H1 (cell line): ENCODE measurements at regions not wholly inside any gene's neighbourhood (a gene's known extent, or its start where the extent isn't known, plus 50 kb on each side); places are given as distances from the start of the nearest gene placed in this dataset.
A peak's percentile ranks its signal among the peaks of the same experiment; 100 is the strongest.

Experiments
- CTCF ChIA-PET: fragments of 300-600 bp; sonication (Branson Sonifier 250); formaldehyde crosslinking; loops from one replicate; lab custom pipeline; 2021; ENCODE audit not compliant: partially characterized antibody; lab: Charles Lee
- POLR2A ChIA-PET: fragments of 300-600 bp; sonication (Branson Sonifier 250); formaldehyde crosslinking; loops from one replicate; lab custom pipeline; 2021; ENCODE audit warnings: inconsistent platforms; ENCODE audit not compliant: partially characterized antibody; lab: Charles Lee
- DNase-seq, 2 experiments: peaks; one replicate each; pipeline versions ENCODE4 v3.0.0 to v3.0.0-alpha.2; 2010 to 2022; ENCODE audit warnings: low spot score in 2 of 2, low read depth in 1 of 2, mixed read lengths in 1 of 2
- FAIRE-seq: peaks from 2 replicates; lab custom pipeline; 2011; peaks lifted over from hg19 to GRCh38; lab: Jason Lieb, UNC
- H2AFZ ChIP-seq: 2 replicates; pipeline ENCODE4 v1.8.1; 2012; ENCODE audit warnings: low read length, inconsistent platforms
- H2AK5ac ChIP-seq: 2 replicates; pipeline ENCODE4 v1.6.1; 2013; ENCODE audit warnings: low read depth, low read length
- H2BK120ac ChIP-seq: replicated peaks from 2 replicates; pipeline ENCODE3; 2013; ENCODE audit warnings: low read depth, low read length, inconsistent platforms
- H2BK12ac ChIP-seq: 2 replicates; pipeline ENCODE4 v1.6.1; 2013; ENCODE audit warnings: low read depth, low read length
- H2BK15ac ChIP-seq: 2 replicates; pipeline ENCODE4 v1.6.1; 2013; ENCODE audit warnings: low read length
- H2BK20ac ChIP-seq: 2 replicates; pipeline ENCODE4 v1.6.1; 2013; ENCODE audit warnings: low read length
- H2BK5ac ChIP-seq: 2 replicates; pipeline ENCODE4 v1.6.1; 2013; ENCODE audit warnings: low read depth, low read length
- H3K14ac ChIP-seq: 2 replicates; pipeline ENCODE4 v1.6.1; 2013; ENCODE audit warnings: inconsistent platforms; ENCODE audit not compliant: insufficient read length
- H3K18ac ChIP-seq: 2 replicates; pipeline ENCODE4 v1.6.1; 2013; ENCODE audit warnings: low read length; ENCODE audit errors: extremely low read depth
- H3K23ac ChIP-seq: 2 replicates; pipeline ENCODE4 v1.6.1; 2013; ENCODE audit warnings: inconsistent platforms; ENCODE audit not compliant: insufficient read length
- H3K23me2 ChIP-seq: 2 replicates; pipeline ENCODE4 v1.6.1; 2013; ENCODE audit warnings: low read depth, low read length
- H3K27ac ChIP-seq: 2 replicates; pipeline ENCODE4 v1.6.1; 2011; ENCODE audit warnings: low read depth, low read length, inconsistent platforms
- H3K27me3 ChIP-seq, 4 experiments: replicated peaks in 1 of 4; 1 replicate in 1 of 4; 2 replicates in 3 of 4; pipeline versions ENCODE4 v1.6.1 to v1.8.1; 2011 to 2013; ENCODE audit warnings: low read length in 3 of 4, mild to moderate bottlenecking in 3 of 4, inconsistent platforms in 2 of 4, mixed read lengths in 2 of 4, moderate library complexity in 1 of 4; ENCODE audit not compliant: control insufficient read depth in 3 of 4, insufficient read depth in 3 of 4; ENCODE audit errors: extremely low read depth in 1 of 4
- H3K36me3 ChIP-seq, 4 experiments: 2 replicates each; pipeline versions ENCODE4 v1.6.1 to v1.8.1; 2011 to 2013; ENCODE audit warnings: mild to moderate bottlenecking in 4 of 4, low read length in 3 of 4, moderate library complexity in 2 of 4, control low read depth in 1 of 4, inconsistent platforms in 1 of 4; ENCODE audit not compliant: insufficient read depth in 4 of 4, control insufficient read depth in 2 of 4
- H3K4ac ChIP-seq: replicated peaks from 2 replicates; pipeline ENCODE3; 2013; ENCODE audit warnings: low read length, low read depth, mixed read lengths, inconsistent platforms; ENCODE audit not compliant: insufficient read length
- H3K4me1 ChIP-seq, 4 experiments: replicated peaks in 1 of 4; 1 replicate in 1 of 4; 2 replicates in 3 of 4; pipeline versions ENCODE4 v1.6.1 to v1.8.1; 2011 to 2013; ENCODE audit warnings: low read length in 3 of 4, inconsistent platforms in 2 of 4, mixed read lengths in 1 of 4; ENCODE audit not compliant: insufficient read depth in 4 of 4, control insufficient read depth in 3 of 4
- H3K4me2 ChIP-seq, 2 experiments: 2 replicates each; pipeline versions ENCODE4 v1.6.1 to v1.8.1; 2011 to 2013; ENCODE audit warnings: low read depth in 2 of 2, low read length in 2 of 2, control low read depth in 1 of 2, inconsistent platforms in 1 of 2, mild to moderate bottlenecking in 1 of 2; ENCODE audit not compliant: insufficient read depth in 1 of 2
- H3K4me3 ChIP-seq, 4 experiments: fragments of 200-600, 300-600 bp in 1 of 4; sonication (generic), shearing (Covaris generic), sonication (Bioruptor Twin) in 1 of 4; 2 replicates each; pipeline versions ENCODE4 v1.5.1 to v1.8.1; 2011 to 2016; ENCODE audit warnings: low read length in 4 of 4, low read depth in 3 of 4, control low read depth in 2 of 4, inconsistent platforms in 2 of 4, mild to moderate bottlenecking in 2 of 4, mixed read lengths in 1 of 4, moderate library complexity in 1 of 4; ENCODE audit not compliant: insufficient read depth in 2 of 4; ENCODE audit errors: extremely low read depth in 1 of 4
- H3K56ac ChIP-seq: replicated peaks from 2 replicates; pipeline ENCODE3; 2013; ENCODE audit warnings: low read depth, mild to moderate bottlenecking, mixed read lengths, low read length, inconsistent platforms; ENCODE audit not compliant: insufficient read length
- H3K79me1 ChIP-seq: 2 replicates; pipeline ENCODE4 v1.6.1; 2013; ENCODE audit warnings: low read depth, low read length, control low read depth
- H3K79me2 ChIP-seq, 2 experiments: 2 replicates each; pipeline versions ENCODE4 v1.6.1 to v1.8.1; 2012 to 2013; ENCODE audit warnings: low read length in 2 of 2, mild to moderate bottlenecking in 2 of 2, inconsistent platforms in 1 of 2; ENCODE audit not compliant: insufficient read depth in 2 of 2, control insufficient read depth in 1 of 2
- H3K9ac ChIP-seq, 4 experiments: replicated peaks in 1 of 4; 1 replicate in 1 of 4; 2 replicates in 3 of 4; pipeline versions ENCODE4 v1.6.1 to v1.8.1; 2011 to 2013; ENCODE audit warnings: low read depth in 3 of 4, low read length in 3 of 4, control low read depth in 2 of 4, mild to moderate bottlenecking in 2 of 4, moderate library complexity in 2 of 4, inconsistent platforms in 1 of 4; ENCODE audit errors: extremely low read depth in 1 of 4
- H3K9me3 ChIP-seq, 2 experiments: 2 replicates each; pipeline versions ENCODE4 v1.6.1 to v1.8.1; 2012 to 2013; ENCODE audit warnings: mild to moderate bottlenecking in 2 of 2, moderate library complexity in 2 of 2, control low read depth in 1 of 2, inconsistent platforms in 1 of 2, low read depth in 1 of 2, low read length in 1 of 2, mixed read lengths in 1 of 2; ENCODE audit not compliant: insufficient read depth in 2 of 2
- H4K20me1 ChIP-seq, 2 experiments: replicated peaks in 1 of 2; 2 replicates each; pipeline versions ENCODE3 to v1.8.1; 2011 to 2013; ENCODE audit warnings: inconsistent platforms in 2 of 2, low read length in 2 of 2, mild to moderate bottlenecking in 1 of 2; ENCODE audit not compliant: insufficient read depth in 2 of 2, control insufficient read depth in 1 of 2
- H4K5ac ChIP-seq: 2 replicates; pipeline ENCODE4 v1.6.1; 2013; ENCODE audit warnings: low read length, low read depth, mixed read lengths, inconsistent platforms; ENCODE audit not compliant: insufficient read length
- H4K8ac ChIP-seq: 2 replicates; pipeline ENCODE4 v1.8.0; 2013; ENCODE audit warnings: mild to moderate bottlenecking, moderate library complexity, low read length, inconsistent platforms; ENCODE audit not compliant: insufficient read depth; ENCODE audit errors: extremely low read depth
- H4K91ac ChIP-seq: replicated peaks from 2 replicates; pipeline ENCODE3; 2013; ENCODE audit warnings: low read length, mixed read lengths, inconsistent platforms; ENCODE audit not compliant: insufficient read length
- BCL11A ChIP-seq, 2 experiments: IDR thresholded peaks; one replicate each; pipeline ENCODE4 v1.6.1; 2011; ENCODE audit warnings: low read depth in 2 of 2, low read length in 2 of 2, mild to moderate bottlenecking in 2 of 2
- CREB1 ChIP-seq: IDR thresholded peaks from 2 replicates; pipeline ENCODE4 v1.6.1; 2012; ENCODE audit warnings: inconsistent platforms
- POLR2AphosphoS5 ChIP-seq: IDR thresholded peaks from 2 replicates; pipeline ENCODE4 v1.6.1; 2011; ENCODE audit warnings: low read depth, low read length
- SAP30 ChIP-seq: fragments of 300-600 bp; sonication (generic); IDR thresholded peaks from 2 replicates; pipeline ENCODE4 v1.7.1; 2012; ENCODE audit warnings: low read length, moderate library complexity, mild to moderate bottlenecking, inconsistent platforms; ENCODE audit not compliant: insufficient read depth, insufficient replicate concordance
- SIN3A ChIP-seq, 2 experiments: IDR thresholded peaks in 1 of 2; conservative IDR thresholded peaks in 1 of 2; 2 replicates each; pipeline ENCODE4 v1.6.1; 2011 to 2012; ENCODE audit warnings: low read length in 2 of 2, improper control_type of control experiment in 1 of 2, low read depth in 1 of 2, mild to moderate bottlenecking in 1 of 2
- TAF1 ChIP-seq: IDR thresholded peaks from 2 replicates; pipeline ENCODE4 v1.6.1; 2011; ENCODE audit warnings: mild to moderate bottlenecking, low read depth, low read length
- YY1 ChIP-seq: IDR thresholded peaks from 2 replicates; pipeline ENCODE4 v1.6.1; 2011; ENCODE audit warnings: low read depth, mild to moderate bottlenecking, low read length
- ZNF274 ChIP-seq: IDR thresholded peaks from 2 replicates; pipeline ENCODE4 v1.7.0; 2012; ENCODE audit warnings: low read length, borderline replicate concordance; ENCODE audit errors: extremely low read depth
- WGBS, 2 experiments: shearing (Covaris generic) in 1 of 2; methylation state at CpG; one replicate each; pipeline versions ENCODE4 v1.1.6 to v1.1.7; 2013 to 2015; ENCODE audit warnings: low lambda C conversion rate in 2 of 2, mixed read lengths in 2 of 2, inconsistent platforms in 1 of 2, low coverage in 1 of 2, missing lambda C conversion rate in 1 of 2; ENCODE audit not compliant: insufficient replicate concordance in 2 of 2, insufficient coverage in 1 of 2, insufficient read length in 1 of 2; ENCODE audit errors: extremely low coverage in 1 of 2, missing lambda C conversion rate in 1 of 2; 5-methylcytosine and 5-hydroxymethylcytosine counted together
- TF ChIP-seq, protein P1 (sequence below): IDR thresholded peaks from 2 replicates; pipeline ENCODE4 v1.6.1; 2011; ENCODE audit warnings: low read length, improper control_type of control experiment

DNA sequence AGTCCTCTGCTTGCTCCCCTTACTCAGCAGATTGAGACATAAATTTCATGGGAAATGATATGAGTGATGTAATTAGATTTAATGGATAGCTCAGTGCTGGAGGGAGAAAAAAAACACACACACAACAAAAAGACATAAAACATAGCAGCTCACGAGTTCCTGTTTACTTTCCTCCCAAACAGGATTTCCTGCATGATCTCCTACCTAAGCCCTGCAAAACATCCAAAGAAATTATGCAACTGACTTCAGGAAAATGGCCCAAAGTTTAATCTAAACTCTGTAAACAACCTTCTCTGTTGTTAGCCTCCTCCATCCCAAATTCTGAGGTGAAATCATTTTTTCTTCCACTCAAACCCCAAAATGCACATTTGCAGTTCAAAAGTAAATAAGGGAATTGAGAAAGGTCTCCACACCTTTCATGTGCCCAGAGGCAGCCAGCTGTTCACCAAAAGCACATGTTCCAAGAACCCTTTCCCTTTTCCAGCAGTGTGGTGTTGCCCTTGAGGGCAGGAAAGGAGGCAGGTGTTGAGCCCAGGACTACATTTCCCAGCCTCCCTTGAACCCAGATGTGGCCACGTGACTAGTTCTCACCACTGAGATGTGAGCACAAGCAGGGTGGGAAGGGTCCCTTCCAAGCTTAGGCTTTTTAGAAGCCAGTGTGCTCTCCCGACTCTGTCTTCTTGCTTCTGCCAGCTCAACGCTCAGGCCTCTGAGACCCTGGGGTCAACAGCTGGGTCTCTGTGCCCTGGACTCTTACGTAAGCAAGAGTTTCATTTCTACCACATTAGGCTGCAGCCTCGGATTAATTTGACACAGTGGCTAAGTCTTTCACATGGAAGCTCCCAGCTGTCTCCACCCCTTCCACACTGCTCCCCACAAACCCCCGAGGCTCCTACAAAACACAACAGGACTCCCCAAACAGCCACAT is 301.2 kb downstream of the CTTN start:
- Histone ChIP-seq H3K56ac (no peak overlapping the region), H3K27me3 (no peaks in the 10 kb centered on the region), H3K23ac (no peak overlapping the region), H2BK5ac (peak overlapping the region; percentile 4), H3K4me3 (no peak overlapping the region), H3K9me3 (no peaks in the 10 kb centered on the region), H4K8ac (no peak overlapping the region), H3K36me3 (no peaks in the 10 kb centered on the region), H2BK12ac (no peak overlapping the region), H3K23me2 (peaks cover 7% of the 10 kb centered on the region; the same call in 1 of the 2 replicates), H4K5ac (no peak overlapping the region), H4K20me1 (peaks cover 0 to 8% of the 10 kb centered on the region in 2 experiments), H2AFZ (no peak overlapping the region), H4K91ac (no peak overlapping the region), H3K9ac (no peak overlapping the region), H2BK120ac (no peak overlapping the region), H3K4me1 (peaks cover 0 to 15% (median 3%) of the 10 kb centered on the region in 4 experiments; a peak in 3 of 7 replicates), H3K14ac (no peak overlapping the region), H2BK20ac (no peak overlapping the region), H3K27ac (no peak overlapping the region), H2BK15ac (no peak overlapping the region), H2AK5ac (no peak overlapping the region), H3K18ac (no peak overlapping the region; the same call in 1 of the 2 replicates), H3K79me1 (peaks cover 3% of the 10 kb centered on the region; the same call in 1 of the 2 replicates), H3K4me2 (no peak overlapping the region), H3K4ac (no peak overlapping the region), H3K79me2 (0 out of 4 replicates have a peak, but pooled peaks cover 0 to 7% of the 10 kb centered on the region in 2 experiments)
- 78% methylated on average over 7 of the region's 7 CpGs; no CpG with 5 or more reads in 1 of the 2 experiments for WGBS, 2 experiments
- ChIA-PET POLR2A (no interaction called here), CTCF (interaction anchor here (0.6 to 1.7 kb wide), 7 partner anchors 12 to 1857 kb away, joined by 3 to 5 read pairs (median 3); no protein-coding TSS in a partner anchor)
- no peak for DNase-seq
- peak; percentile 97 for FAIRE-seq
- no peak for TF ChIP-seq YY1
- TF ChIP-seq TAF1 = no peak
- TF ChIP-seq, protein P1, sequence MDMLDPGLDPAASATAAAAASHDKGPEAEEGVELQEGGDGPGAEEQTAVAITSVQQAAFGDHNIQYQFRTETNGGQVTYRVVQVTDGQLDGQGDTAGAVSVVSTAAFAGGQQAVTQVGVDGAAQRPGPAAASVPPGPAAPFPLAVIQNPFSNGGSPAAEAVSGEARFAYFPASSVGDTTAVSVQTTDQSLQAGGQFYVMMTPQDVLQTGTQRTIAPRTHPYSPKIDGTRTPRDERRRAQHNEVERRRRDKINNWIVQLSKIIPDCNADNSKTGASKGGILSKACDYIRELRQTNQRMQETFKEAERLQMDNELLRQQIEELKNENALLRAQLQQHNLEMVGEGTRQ = peak; percentile 94
- TF ChIP-seq POLR2AphosphoS5 = no peak
- TF ChIP-seq BCL11A (IDR thresholded peaks at IDR 0.05; ENCODE audit: low read depth in 2 of 2, low read length in 2 of 2) = no peak
- TF ChIP-seq ZNF274 = no peak
- no peak for TF ChIP-seq CREB1
- no peak for TF ChIP-seq SIN3A (conservative IDR thresholded peaks at IDR 0.05 in 1 of 2, IDR thresholded peaks at IDR 0.05 in 1 of 2; ENCODE audit: low read depth in 1 of 2, low read length in 2 of 2)
- no peak for TF ChIP-seq SAP30
